ENCODE measurements at regions not wholly inside any gene's neighbourhood (a gene's known extent, or its start where the extent isn't known, plus 50 kb on each side); places are given as distances from the start of the nearest gene placed in this dataset.

DNA sequence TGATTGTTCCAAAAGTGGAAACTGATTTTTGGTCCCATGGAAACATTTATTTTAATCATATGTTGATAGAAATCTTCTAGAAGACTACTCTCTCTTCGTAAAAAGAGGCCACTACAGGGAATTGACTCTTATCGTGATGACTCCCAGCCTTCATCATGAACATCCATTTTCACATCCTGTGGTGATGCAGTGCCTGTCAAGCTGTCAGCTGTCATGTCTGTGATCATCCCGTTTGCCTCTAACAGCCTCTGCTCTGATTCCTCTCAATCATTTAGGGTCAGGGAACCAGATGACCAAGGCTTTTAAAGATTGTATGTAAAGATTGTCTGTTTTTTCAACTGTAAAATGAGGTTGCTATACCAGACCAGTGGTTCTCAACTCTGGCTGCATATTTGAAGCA lies 419.0 kb upstream of the MGAT4C start:
- DNase-seq (ENCODE audit: insufficient read length, low spot score) (no peak), FAIRE-seq (no peak)
- TF ChIP-seq POLR2A (IDR thresholded peaks at IDR 0.05; ENCODE audit: low read depth, low read length), result no peak
- TF ChIP-seq TAF1 (IDR thresholded peaks at IDR 0.05; ENCODE audit: low read depth, low read length), result no peak
- no peak for TF ChIP-seq PAX5 (IDR thresholded peaks at IDR 0.05; ENCODE audit: insufficient read depth, low read length, severe bottlenecking)
- no peak for TF ChIP-seq POU2F2 (IDR thresholded peaks at IDR 0.05; ENCODE audit: low read depth, low read length)
- TF ChIP-seq SPI1 (IDR thresholded peaks at IDR 0.05; ENCODE audit: low read depth, low read length), result no peak
- TF ChIP-seq POLR2AphosphoS5 (IDR thresholded peaks at IDR 0.05; ENCODE audit: low read depth, low read length), result no peak

DNA sequence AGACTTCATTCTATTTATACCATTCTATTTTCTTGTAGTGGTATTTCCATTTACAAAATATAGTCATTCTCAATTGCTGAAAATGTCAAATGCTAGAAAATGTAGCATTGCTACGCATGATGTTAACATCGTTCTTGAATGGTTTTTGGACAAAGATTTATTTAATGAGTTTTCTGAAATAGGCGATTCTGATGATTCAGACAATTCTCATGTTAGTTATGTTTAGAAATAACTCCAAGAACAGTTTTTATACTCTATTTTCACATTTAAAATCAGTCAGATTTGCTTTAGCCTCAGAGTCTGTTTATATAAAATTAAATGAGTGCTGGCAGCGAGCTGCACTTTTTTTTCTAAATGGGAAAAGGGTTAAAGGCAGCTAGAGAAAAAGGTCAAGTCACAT lies 414.8 kb upstream of the MGAT4C start:
- FAIRE-seq, result no peak
- TF ChIP-seq TAF1 (IDR thresholded peaks at IDR 0.05; ENCODE audit: low read depth, low read length) (no peak), PAX5 (IDR thresholded peaks at IDR 0.05; ENCODE audit: insufficient read depth, low read length, severe bottlenecking) (no peak), SPI1 (IDR thresholded peaks at IDR 0.05; ENCODE audit: low read depth, low read length) (no peak), POLR2A (IDR thresholded peaks at IDR 0.05; ENCODE audit: low read depth, low read length) (no peak), POU2F2 (IDR thresholded peaks at IDR 0.05; ENCODE audit: low read depth, low read length) (no peak), POLR2AphosphoS5 (IDR thresholded peaks at IDR 0.05; ENCODE audit: low read depth, low read length) (no peak)
- no peak for DNase-seq (ENCODE audit: insufficient read length, low spot score)

DNA sequence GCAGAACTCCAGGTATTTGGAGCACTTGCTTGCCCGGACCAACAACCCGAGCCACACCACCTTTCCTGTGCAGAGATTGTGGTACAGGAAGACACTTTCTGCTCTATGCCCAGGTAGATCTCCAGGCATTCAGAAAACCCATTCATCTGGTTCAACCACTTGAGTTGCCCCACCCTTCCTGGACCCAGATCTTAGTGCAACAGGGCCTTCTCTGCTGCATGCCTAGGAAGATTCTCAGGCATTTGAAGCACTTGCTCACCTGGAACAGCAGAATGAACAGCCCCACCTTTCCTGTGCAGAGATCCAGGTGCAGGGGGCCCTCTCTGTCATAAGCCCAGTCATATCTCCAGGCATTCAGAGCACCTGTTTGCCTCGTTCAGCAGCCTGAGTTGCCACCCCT lies 412.8 kb upstream of the MGAT4C start:
- DNase-seq (ENCODE audit: insufficient read length, low spot score) (no peak), FAIRE-seq (no peak)
- no peak for TF ChIP-seq SPI1 (IDR thresholded peaks at IDR 0.05; ENCODE audit: low read depth, low read length)
- TF ChIP-seq POU2F2 (IDR thresholded peaks at IDR 0.05; ENCODE audit: low read depth, low read length), result no peak
- no peak for TF ChIP-seq TAF1 (IDR thresholded peaks at IDR 0.05; ENCODE audit: low read depth, low read length)
- no peak for TF ChIP-seq POLR2A (IDR thresholded peaks at IDR 0.05; ENCODE audit: low read depth, low read length)
- TF ChIP-seq POLR2AphosphoS5 (IDR thresholded peaks at IDR 0.05; ENCODE audit: low read depth, low read length), result no peak
- TF ChIP-seq PAX5 (IDR thresholded peaks at IDR 0.05; ENCODE audit: insufficient read depth, low read length, severe bottlenecking), result no peak

DNA sequence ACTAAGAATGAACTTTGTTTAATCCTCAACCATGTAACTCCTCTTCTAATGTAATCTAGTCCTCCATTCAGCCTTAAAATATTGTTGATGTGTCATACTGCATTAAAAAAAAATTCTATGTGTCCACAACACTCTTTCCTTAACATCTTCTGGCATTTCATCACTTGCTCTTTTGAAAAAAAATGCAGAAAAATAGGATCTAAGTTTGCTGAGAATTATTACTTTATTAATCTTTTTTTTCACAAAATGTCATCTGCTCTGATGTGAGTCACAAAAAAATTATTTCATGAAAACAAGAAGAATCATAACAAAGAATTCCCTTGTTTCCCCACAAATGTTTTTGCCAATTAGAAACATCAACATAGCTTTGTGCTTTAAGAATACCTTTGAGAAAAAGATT lies 410.1 kb upstream of the MGAT4C start:
- TF ChIP-seq SPI1 (IDR thresholded peaks at IDR 0.05; ENCODE audit: low read depth, low read length), result no peak
- TF ChIP-seq POU2F2 (IDR thresholded peaks at IDR 0.05; ENCODE audit: low read depth, low read length), result no peak
- TF ChIP-seq TAF1 (IDR thresholded peaks at IDR 0.05; ENCODE audit: low read depth, low read length), result no peak
- no peak for TF ChIP-seq PAX5 (IDR thresholded peaks at IDR 0.05; ENCODE audit: insufficient read depth, low read length, severe bottlenecking)
- FAIRE-seq, result no peak
- DNase-seq (ENCODE audit: insufficient read length, low spot score), result no peak

DNA sequence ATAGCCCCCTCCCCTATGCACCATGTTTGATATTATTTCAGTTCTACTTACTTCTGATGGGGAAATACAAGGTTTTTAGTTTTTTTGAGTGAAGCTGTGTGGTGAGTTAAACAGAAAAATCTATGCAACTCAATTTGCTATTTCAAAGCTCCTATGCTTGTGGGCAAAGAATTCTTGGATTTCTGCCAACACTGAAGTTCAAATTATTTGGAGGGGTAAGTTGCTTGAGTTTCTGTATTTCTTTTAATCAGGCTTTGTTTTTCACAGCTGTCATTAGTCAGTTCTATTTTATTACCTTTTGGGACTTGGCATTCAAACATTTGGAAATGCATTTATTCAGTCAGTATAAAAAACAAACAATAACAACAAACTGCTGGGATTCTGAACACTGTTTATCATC lies 407.5 kb upstream of the MGAT4C start:
- FAIRE-seq, result no peak
- no peak for TF ChIP-seq POU2F2 (IDR thresholded peaks at IDR 0.05; ENCODE audit: low read depth, low read length)
- TF ChIP-seq SPI1 (IDR thresholded peaks at IDR 0.05; ENCODE audit: low read depth, low read length), result no peak
- TF ChIP-seq POLR2AphosphoS5 (IDR thresholded peaks at IDR 0.05; ENCODE audit: low read depth, low read length), result no peak
- no peak for TF ChIP-seq PAX5 (IDR thresholded peaks at IDR 0.05; ENCODE audit: insufficient read depth, low read length, severe bottlenecking)
- TF ChIP-seq POLR2A (IDR thresholded peaks at IDR 0.05; ENCODE audit: low read depth, low read length), result no peak
- TF ChIP-seq TAF1 (IDR thresholded peaks at IDR 0.05; ENCODE audit: low read depth, low read length), result no peak
- no peak for DNase-seq (ENCODE audit: insufficient read length, low spot score)

DNA sequence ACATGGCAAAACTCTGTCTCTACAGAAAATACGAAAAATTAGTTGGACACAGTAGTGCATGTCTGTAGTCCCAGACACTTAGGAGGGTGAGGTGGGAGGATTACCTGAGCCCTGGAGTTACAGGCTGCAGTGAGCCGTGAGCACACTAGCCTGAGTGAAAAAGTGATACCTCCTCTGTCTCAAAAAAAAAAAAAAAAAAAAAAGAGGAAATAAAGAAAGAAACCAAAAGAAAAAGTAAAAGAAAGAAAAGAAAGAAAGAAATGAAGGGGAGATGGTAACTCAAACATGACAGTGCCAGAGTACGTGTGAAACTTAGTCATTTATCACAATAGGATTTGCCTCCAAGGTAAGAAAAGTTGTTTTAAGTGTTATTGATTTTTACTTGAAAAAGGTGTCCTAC lies 407.0 kb upstream of the MGAT4C start:
- FAIRE-seq (no peak), DNase-seq (ENCODE audit: insufficient read length, low spot score) (no peak)
- no peak for TF ChIP-seq SPI1 (IDR thresholded peaks at IDR 0.05; ENCODE audit: low read depth, low read length)
- TF ChIP-seq PAX5 (IDR thresholded peaks at IDR 0.05; ENCODE audit: insufficient read depth, low read length, severe bottlenecking), result no peak
- TF ChIP-seq POLR2AphosphoS5 (IDR thresholded peaks at IDR 0.05; ENCODE audit: low read depth, low read length), result no peak
- no peak for TF ChIP-seq POU2F2 (IDR thresholded peaks at IDR 0.05; ENCODE audit: low read depth, low read length)
- no peak for TF ChIP-seq TAF1 (IDR thresholded peaks at IDR 0.05; ENCODE audit: low read depth, low read length)
- TF ChIP-seq POLR2A (IDR thresholded peaks at IDR 0.05; ENCODE audit: low read depth, low read length), result no peak

DNA sequence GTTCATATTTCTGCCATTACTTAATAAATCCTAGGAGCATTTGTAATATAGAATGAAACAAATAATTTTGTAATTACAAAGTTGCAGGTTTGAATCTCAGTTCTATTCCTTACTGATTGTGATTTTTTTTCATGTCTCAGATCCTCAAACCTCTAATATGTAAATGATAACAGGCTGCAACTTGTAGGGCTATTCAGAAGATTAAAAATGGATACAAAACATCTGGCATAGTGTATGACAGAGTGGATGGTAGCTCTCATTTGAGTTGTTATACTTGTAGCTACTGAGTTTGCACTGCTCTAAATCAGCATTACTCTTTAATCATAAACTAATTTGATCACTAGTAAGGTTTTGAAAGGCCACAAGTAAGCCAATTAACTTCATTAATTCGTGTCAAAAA lies 406.3 kb upstream of the MGAT4C start:
- FAIRE-seq (no peak), DNase-seq (ENCODE audit: insufficient read length, low spot score) (no peak)
- TF ChIP-seq TAF1 (IDR thresholded peaks at IDR 0.05; ENCODE audit: low read depth, low read length), result no peak
- no peak for TF ChIP-seq PAX5 (IDR thresholded peaks at IDR 0.05; ENCODE audit: insufficient read depth, low read length, severe bottlenecking)
- TF ChIP-seq POU2F2 (IDR thresholded peaks at IDR 0.05; ENCODE audit: low read depth, low read length), result no peak
- TF ChIP-seq POLR2A (IDR thresholded peaks at IDR 0.05; ENCODE audit: low read depth, low read length), result no peak
- TF ChIP-seq SPI1 (IDR thresholded peaks at IDR 0.05; ENCODE audit: low read depth, low read length), result no peak
- no peak for TF ChIP-seq POLR2AphosphoS5 (IDR thresholded peaks at IDR 0.05; ENCODE audit: low read depth, low read length)

DNA sequence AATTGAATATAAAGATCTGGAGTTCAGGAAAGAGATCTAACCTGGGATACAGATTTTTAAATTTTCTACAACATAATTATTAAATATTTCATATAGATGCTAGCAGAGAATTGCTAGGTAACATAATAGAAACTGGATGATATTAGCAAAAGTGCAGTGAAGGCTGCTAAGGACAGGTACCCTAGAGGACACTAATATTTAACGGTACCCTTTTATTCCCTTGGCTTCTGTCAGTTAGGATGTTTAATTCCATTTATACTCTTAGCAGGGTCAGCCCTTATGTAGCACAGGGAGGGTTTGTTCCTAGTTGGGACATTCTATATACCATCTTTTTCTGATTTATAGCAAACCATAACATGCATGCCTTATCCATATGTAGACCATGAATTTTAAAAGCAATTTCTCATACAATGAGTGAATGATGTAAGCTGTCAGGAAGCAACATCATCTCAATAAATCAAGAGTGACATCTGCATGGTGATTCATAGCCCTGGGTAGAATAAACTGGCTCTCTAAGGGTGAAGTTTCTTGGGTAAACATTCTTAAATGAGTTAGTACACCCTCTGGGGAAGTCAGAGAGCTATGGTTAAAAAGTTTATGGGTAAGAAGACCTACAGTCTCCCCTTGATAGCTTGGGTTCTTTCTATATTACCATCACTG lies 404.4 kb upstream of the MGAT4C start:
- FAIRE-seq, result no peak
- TF ChIP-seq SPI1 (IDR thresholded peaks at IDR 0.05; ENCODE audit: low read depth, low read length), result no peak
- no peak for DNase-seq (ENCODE audit: insufficient read length, low spot score)

DNA sequence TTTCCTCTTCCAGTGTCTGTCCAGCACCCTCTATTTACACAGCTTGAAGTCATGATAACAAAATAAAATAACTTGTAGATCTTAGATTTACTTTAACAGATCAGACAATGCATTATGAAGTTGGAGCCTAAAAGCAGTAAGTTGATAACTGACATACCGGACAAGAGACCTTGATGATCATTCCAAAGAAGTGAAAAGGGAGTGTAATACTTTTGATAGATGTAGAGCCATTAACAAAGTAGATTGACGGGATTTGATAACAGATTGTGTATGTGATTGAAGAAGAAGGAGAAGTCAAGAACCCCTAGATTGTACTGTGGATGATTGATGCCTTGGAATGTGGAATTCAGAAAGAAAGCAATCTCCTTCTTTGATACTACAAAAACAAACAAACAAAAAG lies 403.8 kb upstream of the MGAT4C start:
- DNase-seq (ENCODE audit: insufficient read length, low spot score) (no peak), FAIRE-seq (no peak)
- TF ChIP-seq PAX5 (IDR thresholded peaks at IDR 0.05; ENCODE audit: insufficient read depth, low read length, severe bottlenecking) (no peak), TAF1 (IDR thresholded peaks at IDR 0.05; ENCODE audit: low read depth, low read length) (no peak)

DNA sequence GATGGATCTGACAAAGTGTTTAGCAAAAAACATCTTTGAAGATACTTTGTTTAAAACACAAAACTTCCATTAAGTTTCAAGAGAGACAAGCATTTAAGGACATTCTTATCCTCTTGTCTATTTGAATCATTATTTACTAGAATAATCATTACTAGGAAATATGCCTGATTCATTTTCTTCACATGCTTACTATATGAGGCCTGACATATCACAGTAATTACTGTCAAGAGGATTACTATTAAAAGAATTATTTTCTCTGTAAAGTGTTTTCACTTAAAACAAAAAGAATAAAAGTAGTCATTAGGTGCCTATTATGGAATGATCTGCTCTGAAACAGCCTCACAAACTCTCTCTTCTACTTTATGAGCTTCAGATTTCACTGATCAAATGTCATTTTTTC lies 402.1 kb upstream of the MGAT4C start:
- FAIRE-seq (no peak), DNase-seq (ENCODE audit: insufficient read length, low spot score) (no peak)
- TF ChIP-seq POLR2A (IDR thresholded peaks at IDR 0.05; ENCODE audit: low read depth, low read length) (no peak), POLR2AphosphoS5 (IDR thresholded peaks at IDR 0.05; ENCODE audit: low read depth, low read length) (no peak), SPI1 (IDR thresholded peaks at IDR 0.05; ENCODE audit: low read depth, low read length) (no peak), POU2F2 (IDR thresholded peaks at IDR 0.05; ENCODE audit: low read depth, low read length) (no peak), TAF1 (IDR thresholded peaks at IDR 0.05; ENCODE audit: low read depth, low read length) (no peak), PAX5 (IDR thresholded peaks at IDR 0.05; ENCODE audit: insufficient read depth, low read length, severe bottlenecking) (no peak)

All from GM12891 (cell line).